HepG2 (cell line): ENCODE measurements at regions not wholly inside any gene's neighbourhood (a gene's known extent, or its start where the extent isn't known, plus 50 kb on each side); places are given as distances from the start of the nearest gene placed in this dataset.

Source experiments
- ATAC-seq: fragments of 200-7000 bp; cut with Tn5 transposase; 3 replicates; pipeline ENCODE4 v1.9.1; 2020; ENCODE audit warnings: mild to moderate bottlenecking, moderate library complexity
- BruUV-seq: library from RNA; stranded (reverse); fragments of 400-500 nt; replicated peaks from 2 replicates; lab custom pipeline; 2021; lab: Mats Ljungman, UMichigan
- CTCF ChIA-PET: fragments of 300-600 bp; formaldehyde crosslinking; extraction: SDS; loops from one replicate; lab custom pipeline; 2021; ENCODE audit warnings: low total read pairs, inconsistent platforms, low intra/inter-chr PET ratio; lab: Yijun Ruan, JAX
- POLR2A ChIA-PET: fragments of 350-600 bp; sonication (Branson Sonifier 250); formaldehyde crosslinking; loops from one replicate; lab custom pipeline; 2020; ENCODE audit warnings: antibody characterized with exemption, inconsistent platforms; lab: Yijun Ruan, JAX
- DNase-seq: peaks from one replicate; pipeline ENCODE4 v3.0.0-alpha.2; 2015; ENCODE audit warnings: low spot score
- FAIRE-seq: peaks from 3 replicates; lab custom pipeline; 2011; peaks lifted over from hg19 to GRCh38; lab: Jason Lieb, UNC
- H2AFZ ChIP-seq: one replicate; pipeline ENCODE4 v1.6.1; 2011; ENCODE audit warnings: low read length, inconsistent platforms
- H3K27ac ChIP-seq: fragments of 300-600 bp; 3 replicates; pipeline ENCODE4 v1.8.0; 2011; ENCODE audit warnings: mixed run types, mild to moderate bottlenecking, mixed read lengths, low read length, inconsistent platforms; ENCODE audit not compliant: insufficient read depth; ENCODE audit errors: extremely low read length
- H3K27me3 ChIP-seq, 2 experiments: fragments of 200-600 bp in 1 of 2; 2 replicates in 1 of 2; 3 replicates in 1 of 2; pipeline versions ENCODE4 v1.6.0 to v1.8.0; 2011; ENCODE audit warnings: low read length in 2 of 2, mild to moderate bottlenecking in 2 of 2, moderate library complexity in 2 of 2, inconsistent platforms in 1 of 2; ENCODE audit not compliant: insufficient read depth in 2 of 2, control insufficient read depth in 1 of 2
- H3K36me3 ChIP-seq, 2 experiments: fragments of 200-600 bp in 1 of 2; replicated peaks in 1 of 2; 2 replicates in 1 of 2; 3 replicates in 1 of 2; pipeline versions ENCODE4 v1.5.1 to v1.8.0; 2011; ENCODE audit warnings: low read length in 2 of 2, inconsistent platforms in 1 of 2; ENCODE audit not compliant: insufficient read depth in 2 of 2, control insufficient read depth in 1 of 2
- H3K4me1 ChIP-seq: 2 replicates; pipeline ENCODE4 v1.5.1; 2012; ENCODE audit warnings: low read length, inconsistent platforms; ENCODE audit not compliant: insufficient read depth
- H3K4me2 ChIP-seq: 2 replicates; pipeline ENCODE4 v1.6.0; 2011; ENCODE audit warnings: low read depth, low read length, inconsistent platforms
- H3K4me3 ChIP-seq, 3 experiments: fragments of 200-600 bp in 1 of 3; sonication (generic), shearing (Covaris generic) in 1 of 3; replicated peaks in 1 of 3; 2 replicates each; pipeline ENCODE4 v1.5.1; 2011 to 2016; ENCODE audit warnings: low read length in 3 of 3, inconsistent platforms in 2 of 3, low read depth in 2 of 3, mild to moderate bottlenecking in 2 of 3, control low read depth in 1 of 3, mixed read lengths in 1 of 3; ENCODE audit not compliant: insufficient read depth in 1 of 3
- H3K79me2 ChIP-seq: one replicate; pipeline ENCODE4 v1.6.1; 2011; ENCODE audit warnings: low read length, inconsistent platforms; ENCODE audit not compliant: insufficient read depth
- H3K9ac ChIP-seq: 2 replicates; pipeline ENCODE4 v1.6.0; 2011; ENCODE audit warnings: mild to moderate bottlenecking, low read depth, low read length, inconsistent platforms; ENCODE audit not compliant: insufficient read depth
- H3K9me3 ChIP-seq: 2 replicates; pipeline ENCODE4 v1.5.1; 2012; ENCODE audit warnings: mild to moderate bottlenecking, low read length
- H4K20me1 ChIP-seq: 2 replicates; pipeline ENCODE4 v1.6.0; 2011; ENCODE audit warnings: inconsistent platforms, mild to moderate bottlenecking, low read length, moderate library complexity; ENCODE audit not compliant: insufficient read depth
- FIP1L1 ChIP-seq: fragments of 200-400 bp; formaldehyde crosslinking; IDR thresholded peaks from 2 replicates; pipeline ENCODE4 v1.6.1; 2018; ENCODE audit warnings: low read depth, mild to moderate bottlenecking, low read length, moderate library complexity, borderline replicate concordance; ENCODE audit not compliant: insufficient read depth
- HDAC2 ChIP-seq: sonication (generic); formaldehyde crosslinking; IDR thresholded peaks from 2 replicates; pipeline ENCODE4 v1.4.0; 2020; ENCODE audit warnings: missing genetic modification reagents
- TOPORS ChIP-seq: sonication (generic); formaldehyde crosslinking; IDR thresholded peaks from 2 replicates; pipeline ENCODE4 v1.8.0; 2023; ENCODE audit warnings: mild to moderate bottlenecking, missing genetic modification reagents
- ZBTB26 ChIP-seq: IDR thresholded peaks from 2 replicates; pipeline ENCODE4 v1.6.1; 2016; ENCODE audit warnings: missing compliant biosample characterization, missing genetic modification reagents, borderline replicate concordance
- ZNF207 ChIP-seq: fragments of 450-650 bp; IDR thresholded peaks from 2 replicates; pipeline ENCODE4 v1.6.1; 2016; ENCODE audit warnings: antibody characterized with exemption, borderline replicate concordance
- ZNF547 ChIP-seq: sonication (generic); formaldehyde crosslinking; IDR thresholded peaks from 2 replicates; pipeline ENCODE4 v1.5.1; 2020; ENCODE audit warnings: mild to moderate bottlenecking, missing genetic modification reagents
- ZNF746 ChIP-seq: sonication (generic); formaldehyde crosslinking; IDR thresholded peaks from 2 replicates; pipeline ENCODE4 v1.8.0; 2022; ENCODE audit warnings: mild to moderate bottlenecking, missing genetic modification reagents
- ZNF792 ChIP-seq: IDR thresholded peaks from 2 replicates; pipeline ENCODE4 v1.6.1; 2016
- WGBS: methylation state at CpG from one replicate; pipeline ENCODE4 v1.1.6; 2017; ENCODE audit warnings: low lambda C conversion rate; 5-methylcytosine and 5-hydroxymethylcytosine counted together
- in situ Hi-C: cut with HindIII; loops from 2 replicates; pipeline ENCODE4 v1.10.0; 2017; ENCODE audit warnings: low pct_unique_long_range_greater_than_20kb; ENCODE audit not compliant: extremely low pct_ligation_motif_present
- intact Hi-C: fragments of 100-400 bp; cut with micrococcal nuclease; formaldehyde crosslinking; loops from one replicate; pipeline ENCODE4 v1.10.0; 2022; ENCODE audit not compliant: unreplicated experiment
- TF ChIP-seq, protein P1 (sequence below): sonication (generic); formaldehyde crosslinking; IDR thresholded peaks from 2 replicates; pipeline ENCODE4 v1.4.0; 2020; ENCODE audit warnings: missing genetic modification reagents, low read depth, mild to moderate bottlenecking, borderline replicate concordance
- TF ChIP-seq, protein P2 (sequence below): IDR thresholded peaks from 2 replicates; pipeline ENCODE4 v1.6.1; 2018; ENCODE audit warnings: missing genetic modification reagents
- TF ChIP-seq, protein P3 (sequence below): IDR thresholded peaks from 2 replicates; pipeline ENCODE4 v1.4.0; 2020; ENCODE audit warnings: mild to moderate bottlenecking, missing genetic modification reagents

GRCh38 chr14:85038526-85039352 is 491.2 kb upstream of the FLRT2 start:
- no peak for DNase-seq
- Histone ChIP-seq H3K4me1 (no peaks in the 10 kb centered on the region), H4K20me1 (no peaks in the 10 kb centered on the region), H3K27me3 (no peaks in the 10 kb centered on the region), H3K9me3 (peaks cover 90% of the 10 kb centered on the region), H3K9ac (no peak overlapping the region), H3K4me3 (no peak overlapping the region), H3K4me2 (no peak overlapping the region), H3K36me3 (no peaks in the 10 kb centered on the region), H2AFZ (no peak overlapping the region), H3K79me2 (no peaks in the 10 kb centered on the region), H3K27ac (no peak overlapping the region)
- no TSS peak for BruUV-seq
- POLR2A ChIA-PET: no interaction called here
- in situ Hi-C loops (no loop called here), intact Hi-C loops (no loop called here)
- no peak for TF ChIP-seq ZNF207
- no peak for TF ChIP-seq FIP1L1
- TF ChIP-seq, protein P1, sequence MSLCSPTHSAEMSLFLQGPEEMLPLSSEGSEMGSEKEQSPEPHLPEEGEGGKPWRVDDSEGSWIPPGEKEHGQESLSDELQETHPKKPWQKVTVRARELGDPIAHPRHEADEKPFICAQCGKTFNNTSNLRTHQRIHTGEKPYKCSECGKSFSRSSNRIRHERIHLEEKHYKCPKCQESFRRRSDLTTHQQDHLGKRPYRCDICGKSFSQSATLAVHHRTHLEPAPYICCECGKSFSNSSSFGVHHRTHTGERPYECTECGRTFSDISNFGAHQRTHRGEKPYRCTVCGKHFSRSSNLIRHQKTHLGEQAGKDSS (CRISPR knock-in tag): no peak
- TF ChIP-seq, protein P2, sequence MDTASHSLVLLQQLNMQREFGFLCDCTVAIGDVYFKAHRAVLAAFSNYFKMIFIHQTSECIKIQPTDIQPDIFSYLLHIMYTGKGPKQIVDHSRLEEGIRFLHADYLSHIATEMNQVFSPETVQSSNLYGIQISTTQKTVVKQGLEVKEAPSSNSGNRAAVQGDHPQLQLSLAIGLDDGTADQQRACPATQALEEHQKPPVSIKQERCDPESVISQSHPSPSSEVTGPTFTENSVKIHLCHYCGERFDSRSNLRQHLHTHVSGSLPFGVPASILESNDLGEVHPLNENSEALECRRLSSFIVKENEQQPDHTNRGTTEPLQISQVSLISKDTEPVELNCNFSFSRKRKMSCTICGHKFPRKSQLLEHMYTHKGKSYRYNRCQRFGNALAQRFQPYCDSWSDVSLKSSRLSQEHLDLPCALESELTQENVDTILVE (CRISPR knock-in tag): no peak
- TF ChIP-seq TOPORS (CRISPR knock-in tag): no peak
- CTCF ChIA-PET: no interaction called here
- 23% methylated on average over 7 of the region's 7 CpGs for WGBS
- no peak for FAIRE-seq
- no peak for ATAC-seq

- intact Hi-C loops: no loop called here
- no peak overlapping the region for H3K4me2 ChIP-seq
- H2AFZ ChIP-seq: no peak overlapping the region
- no peaks in the 10 kb centered on the region for H3K79me2 ChIP-seq
- H3K9me3 ChIP-seq: peaks cover 90% of the 10 kb centered on the region
- no peaks in the 10 kb centered on the region for H3K27me3 ChIP-seq
- no peaks in the 10 kb centered on the region for H4K20me1 ChIP-seq
- no peak for FAIRE-seq
- POLR2A ChIA-PET: no interaction called here
- ATAC-seq: no peak
- H3K9ac ChIP-seq: no peak overlapping the region
- no TSS peak for BruUV-seq
- no peaks in the 10 kb centered on the region for H3K36me3 ChIP-seq
- H3K4me1 ChIP-seq: no peaks in the 10 kb centered on the region
- DNase-seq: no peak
- no peak overlapping the region for H3K27ac ChIP-seq
- H3K4me3 ChIP-seq: no peak overlapping the region
- in situ Hi-C loops: no loop called here
- CTCF ChIA-PET: no interaction called here
- TF ChIP-seq ZNF547 (CRISPR knock-in tag) (no peak), ZBTB26 (CRISPR knock-in tag) (no peak), HDAC2 (CRISPR knock-in tag) (no peak), ZNF792 (CRISPR knock-in tag) (no peak), ZNF746 (CRISPR knock-in tag) (no peak)
- TF ChIP-seq, protein P3, sequence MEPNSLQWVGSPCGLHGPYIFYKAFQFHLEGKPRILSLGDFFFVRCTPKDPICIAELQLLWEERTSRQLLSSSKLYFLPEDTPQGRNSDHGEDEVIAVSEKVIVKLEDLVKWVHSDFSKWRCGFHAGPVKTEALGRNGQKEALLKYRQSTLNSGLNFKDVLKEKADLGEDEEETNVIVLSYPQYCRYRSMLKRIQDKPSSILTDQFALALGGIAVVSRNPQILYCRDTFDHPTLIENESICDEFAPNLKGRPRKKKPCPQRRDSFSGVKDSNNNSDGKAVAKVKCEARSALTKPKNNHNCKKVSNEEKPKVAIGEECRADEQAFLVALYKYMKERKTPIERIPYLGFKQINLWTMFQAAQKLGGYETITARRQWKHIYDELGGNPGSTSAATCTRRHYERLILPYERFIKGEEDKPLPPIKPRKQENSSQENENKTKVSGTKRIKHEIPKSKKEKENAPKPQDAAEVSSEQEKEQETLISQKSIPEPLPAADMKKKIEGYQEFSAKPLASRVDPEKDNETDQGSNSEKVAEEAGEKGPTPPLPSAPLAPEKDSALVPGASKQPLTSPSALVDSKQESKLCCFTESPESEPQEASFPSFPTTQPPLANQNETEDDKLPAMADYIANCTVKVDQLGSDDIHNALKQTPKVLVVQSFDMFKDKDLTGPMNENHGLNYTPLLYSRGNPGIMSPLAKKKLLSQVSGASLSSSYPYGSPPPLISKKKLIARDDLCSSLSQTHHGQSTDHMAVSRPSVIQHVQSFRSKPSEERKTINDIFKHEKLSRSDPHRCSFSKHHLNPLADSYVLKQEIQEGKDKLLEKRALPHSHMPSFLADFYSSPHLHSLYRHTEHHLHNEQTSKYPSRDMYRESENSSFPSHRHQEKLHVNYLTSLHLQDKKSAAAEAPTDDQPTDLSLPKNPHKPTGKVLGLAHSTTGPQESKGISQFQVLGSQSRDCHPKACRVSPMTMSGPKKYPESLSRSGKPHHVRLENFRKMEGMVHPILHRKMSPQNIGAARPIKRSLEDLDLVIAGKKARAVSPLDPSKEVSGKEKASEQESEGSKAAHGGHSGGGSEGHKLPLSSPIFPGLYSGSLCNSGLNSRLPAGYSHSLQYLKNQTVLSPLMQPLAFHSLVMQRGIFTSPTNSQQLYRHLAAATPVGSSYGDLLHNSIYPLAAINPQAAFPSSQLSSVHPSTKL (CRISPR knock-in tag): no peak
These were observed 490.7 kb upstream of the FLRT2 start for GRCh38 chr14:85039353-85039626.
